ENCODE measurements at regions not wholly inside any gene's neighbourhood (a gene's known extent, or its start where the extent isn't known, plus 50 kb on each side); places are given as distances from the start of the nearest gene placed in this dataset.

GRCh38 chr13:20336761-20337160 lies 104.6 kb upstream of the GJB6 start:
- Histone ChIP-seq H3K27ac (ENCODE audit: low read depth in 2 of 2, low read length in 1 of 2) (no peak overlapping the region), H3K79me2 (ENCODE audit: insufficient read depth) (no peaks in the 10 kb centered on the region), H3K9ac (no peak overlapping the region), H3K9me2 (no peaks in the 10 kb centered on the region), H3K4me1 (ENCODE audit: control insufficient read depth in 1 of 2, insufficient read depth in 2 of 2, low read depth in 1 of 2, low read length in 1 of 2) (peaks cover 0 to 5% of the 10 kb centered on the region in 2 experiments; a peak in 1 of 4 replicates), H3K9me3 (no peaks in the 10 kb centered on the region), H3K27me3 (ENCODE audit: insufficient read depth) (peaks cover 22% of the 10 kb centered on the region; the same call in 1 of the 2 replicates), H3K4me3 (ENCODE audit: low read depth in 2 of 2, low read length in 1 of 2) (no peak overlapping the region), H2AFZ (ENCODE audit: low read depth) (no peak overlapping the region), H4K20me1 (ENCODE audit: insufficient read depth) (no peaks in the 10 kb centered on the region), H3F3A (replicated peaks; ENCODE audit: insufficient read depth) (no peaks in the 10 kb centered on the region), H3K36me3 (replicated peaks in 1 of 2; ENCODE audit: control insufficient read depth in 1 of 2, insufficient read depth in 2 of 2, low read length in 1 of 2) (no peaks in the 10 kb centered on the region), H3K4me2 (no peak overlapping the region)
- 47% methylated on average over 4 of the region's 4 CpGs for WGBS (ENCODE audit: low lambda C conversion rate)
- TF ChIP-seq IRF3 (IDR thresholded peaks at IDR 0.05; ENCODE audit: low read depth, low read length) (no peak), TAF1 (IDR thresholded peaks at IDR 0.05; ENCODE audit: borderline replicate concordance, low read depth, low read length) (no peak), USF1 (IDR thresholded peaks at IDR 0.05; ENCODE audit: borderline replicate concordance, low read depth) (no peak), SIN3A (IDR thresholded peaks at IDR 0.05; ENCODE audit: borderline replicate concordance, low read depth, low read length) (no peak), RCOR1 (IDR thresholded peaks at IDR 0.05; ENCODE audit: low read length) (no peak), USF2 (IDR thresholded peaks at IDR 0.05; ENCODE audit: borderline replicate concordance, low read depth, low read length) (no peak), EZH2phosphoT487 (IDR thresholded peaks at IDR 0.05; ENCODE audit: borderline replicate concordance, low read depth) (no peak), GABPA (IDR thresholded peaks at IDR 0.05; ENCODE audit: low read depth) (no peak), CTCF (IDR thresholded peaks at IDR 0.05) (no peak), CHD2 (IDR thresholded peaks at IDR 0.05; ENCODE audit: low read length, partially characterized antibody) (no peak), YY1 (IDR thresholded peaks at IDR 0.05; ENCODE audit: low read depth) (no peak), POLR2AphosphoS5 (IDR thresholded peaks at IDR 0.05; ENCODE audit: low read depth, low read length) (no peak), RAD21 (IDR thresholded peaks at IDR 0.05; ENCODE audit: low read length) (no peak), EP300 (IDR thresholded peaks at IDR 0.05; ENCODE audit: borderline replicate concordance in 1 of 2, low read depth in 1 of 2, low read length in 1 of 2) (no peak), RFX5 (IDR thresholded peaks at IDR 0.05; ENCODE audit: low read length) (no peak), MAX (IDR thresholded peaks at IDR 0.05; ENCODE audit: low read depth) (no peak), TCF12 (IDR thresholded peaks at IDR 0.05) (no peak), RXRA (IDR thresholded peaks at IDR 0.05; ENCODE audit: borderline replicate concordance, low read depth) (no peak)
- ChIA-PET POLR2A (no interaction called here), CTCF (interaction anchor here (0.6 kb wide), 1 partner anchor 273 kb away, joined by 3 read pairs; no protein-coding TSS in a partner anchor)
- no peak for DNase-seq
